SK-N-SH (cell line): ENCODE measurements at regions not wholly inside any gene's neighbourhood (a gene's known extent, or its start where the extent isn't known, plus 50 kb on each side); places are given as distances from the start of the nearest gene placed in this dataset.
A peak's percentile ranks its signal among the peaks of the same experiment; 100 is the strongest.

Experiments used
- ELF1 ChIP-seq: IDR thresholded peaks from 2 replicates; pipeline ENCODE4 v1.4.0; 2012
- FOXJ3 ChIP-seq: sonication (generic); formaldehyde crosslinking; IDR thresholded peaks from 2 replicates; pipeline ENCODE4 v1.5.1; 2020; ENCODE audit warnings: mild to moderate bottlenecking, missing genetic modification reagents
- GABPA ChIP-seq: IDR thresholded peaks from 2 replicates; pipeline ENCODE4 v1.4.0; 2012; ENCODE audit warnings: low read depth, mild to moderate bottlenecking
- GATA2 ChIP-seq: sonication (generic); formaldehyde crosslinking; IDR thresholded peaks from 2 replicates; pipeline ENCODE4 v1.5.0; 2020; ENCODE audit warnings: mild to moderate bottlenecking, missing genetic modification reagents
- JUND ChIP-seq: IDR thresholded peaks from 2 replicates; pipeline ENCODE4 v1.4.0; 2012
- NRF1 ChIP-seq: IDR thresholded peaks from 2 replicates; pipeline ENCODE4 v1.6.1; 2012; ENCODE audit warnings: low read depth, mild to moderate bottlenecking, low read length
- RAD21 ChIP-seq: IDR thresholded peaks from 2 replicates; pipeline ENCODE4 v1.6.1; 2012; ENCODE audit warnings: mild to moderate bottlenecking, low read length
- RCOR1 ChIP-seq: fragments of 150-350 bp; IDR thresholded peaks from 2 replicates; pipeline ENCODE4 v1.6.1; 2017; ENCODE audit warnings: antibody characterized with exemption, low read length
- TEAD4 ChIP-seq: IDR thresholded peaks from 2 replicates; pipeline ENCODE4 v1.4.0; 2012; ENCODE audit warnings: mild to moderate bottlenecking, borderline replicate concordance; ENCODE audit not compliant: insufficient read depth
- TF ChIP-seq, protein P1 (sequence below): fragments of 200-600 bp; sonication (generic); IDR thresholded peaks from 2 replicates; pipeline ENCODE4 v1.6.1; 2017; ENCODE audit warnings: antibody characterized with exemption, mild to moderate bottlenecking, moderate library complexity

DNA sequence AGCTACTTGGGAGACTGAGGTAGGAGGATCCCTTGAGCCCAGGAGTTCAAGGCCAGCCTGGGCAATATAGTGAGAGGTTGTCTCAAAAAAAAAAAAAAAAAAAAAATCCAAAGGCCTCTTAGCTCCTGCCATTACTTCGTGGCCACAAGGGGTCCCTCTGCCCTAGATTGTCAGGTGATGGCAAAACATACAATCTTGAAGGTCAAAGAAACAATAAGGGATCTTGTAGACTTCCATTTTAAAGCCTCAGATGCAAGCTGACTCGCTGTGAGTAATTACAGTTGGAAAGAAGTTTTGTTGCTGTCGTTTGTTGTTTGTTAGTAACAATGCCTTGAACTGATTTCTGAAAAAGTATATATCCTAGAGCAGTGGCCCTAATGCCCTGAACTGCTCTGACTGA lies 55.9 kb upstream of the PLCL2 start:
- TF ChIP-seq FOXJ3 (CRISPR knock-in tag) = no peak
- TF ChIP-seq RCOR1 = no peak
- TF ChIP-seq GATA2 (CRISPR knock-in tag) = no peak
- peak; percentile 56 for TF ChIP-seq RAD21
- no peak for TF ChIP-seq GABPA
- TF ChIP-seq, protein P1, sequence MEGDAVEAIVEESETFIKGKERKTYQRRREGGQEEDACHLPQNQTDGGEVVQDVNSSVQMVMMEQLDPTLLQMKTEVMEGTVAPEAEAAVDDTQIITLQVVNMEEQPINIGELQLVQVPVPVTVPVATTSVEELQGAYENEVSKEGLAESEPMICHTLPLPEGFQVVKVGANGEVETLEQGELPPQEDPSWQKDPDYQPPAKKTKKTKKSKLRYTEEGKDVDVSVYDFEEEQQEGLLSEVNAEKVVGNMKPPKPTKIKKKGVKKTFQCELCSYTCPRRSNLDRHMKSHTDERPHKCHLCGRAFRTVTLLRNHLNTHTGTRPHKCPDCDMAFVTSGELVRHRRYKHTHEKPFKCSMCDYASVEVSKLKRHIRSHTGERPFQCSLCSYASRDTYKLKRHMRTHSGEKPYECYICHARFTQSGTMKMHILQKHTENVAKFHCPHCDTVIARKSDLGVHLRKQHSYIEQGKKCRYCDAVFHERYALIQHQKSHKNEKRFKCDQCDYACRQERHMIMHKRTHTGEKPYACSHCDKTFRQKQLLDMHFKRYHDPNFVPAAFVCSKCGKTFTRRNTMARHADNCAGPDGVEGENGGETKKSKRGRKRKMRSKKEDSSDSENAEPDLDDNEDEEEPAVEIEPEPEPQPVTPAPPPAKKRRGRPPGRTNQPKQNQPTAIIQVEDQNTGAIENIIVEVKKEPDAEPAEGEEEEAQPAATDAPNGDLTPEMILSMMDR = peak; percentile 55
- TF ChIP-seq JUND = no peak
- TF ChIP-seq NRF1 = no peak
- TF ChIP-seq TEAD4 = no peak
- TF ChIP-seq ELF1 = no peak
